HG02678 (cell line): ENCODE measurements at regions not wholly inside any gene's neighbourhood (a gene's known extent, or its start where the extent isn't known, plus 50 kb on each side); places are given as distances from the start of the nearest gene placed in this dataset.

Experiments
- ATAC-seq: cut with Tn5 transposase; IDR thresholded peaks from one replicate; pipeline ENCODE4 v1.9.1; 2021; ENCODE audit warnings: mild to moderate bottlenecking, moderate library complexity; ENCODE audit not compliant: unreplicated experiment

GRCh38 chr6:113170454-113170853 is 686.7 kb upstream of the MARCKS start:
- no peak for ATAC-seq

- ATAC-seq: no peak
Observed at GRCh38 chr6:113171882-113172281, 685.3 kb upstream of the MARCKS start.

- ATAC-seq: no peak
Observed at GRCh38 chr6:113172531-113172966, 684.6 kb upstream of the MARCKS start.

GRCh38 chr6:113178349-113178748 is 678.8 kb upstream of the MARCKS start:
- ATAC-seq: no peak

GRCh38 chr6:113181164-113181563 is 676.0 kb upstream of the MARCKS start:
- no peak for ATAC-seq

GRCh38 chr6:113182370-113183141 is 674.6 kb upstream of the MARCKS start:
- no peak for ATAC-seq

- no peak for ATAC-seq
Observed at GRCh38 chr6:113184291-113184690, 672.9 kb upstream of the MARCKS start.

GRCh38 chr6:113184736-113185135 is 672.4 kb upstream of the MARCKS start:
- no peak for ATAC-seq

GRCh38 chr6:113185299-113185698 is 671.8 kb upstream of the MARCKS start:
- no peak for ATAC-seq

GRCh38 chr6:113187661-113188060 is 669.5 kb upstream of the MARCKS start:
- ATAC-seq: no peak

- ATAC-seq: no peak
Observed at GRCh38 chr6:113188962-113189361, 668.2 kb upstream of the MARCKS start.

- ATAC-seq: no peak
Observed at GRCh38 chr6:113190170-113190569, 667.0 kb upstream of the MARCKS start.

GRCh38 chr6:113194090-113194489 is 663.1 kb upstream of the MARCKS start:
- ATAC-seq: no peak

GRCh38 chr6:113202852-113203714 is 654.1 kb upstream of the MARCKS start:
- ATAC-seq: no peak

GRCh38 chr6:113203715-113204110 is 653.4 kb upstream of the MARCKS start:
- ATAC-seq: no peak

- ATAC-seq: no peak
Observed at GRCh38 chr6:113205553-113205952, 651.6 kb upstream of the MARCKS start.

- no peak for ATAC-seq
Observed at GRCh38 chr6:113208726-113209125, 648.4 kb upstream of the MARCKS start.

GRCh38 chr6:113209315-113209714 is 647.8 kb upstream of the MARCKS start:
- ATAC-seq: no peak

- ATAC-seq: no peak
Observed at GRCh38 chr6:113211170-113211569, 646.0 kb upstream of the MARCKS start.

- ATAC-seq: no peak
Observed at GRCh38 chr6:113219783-113220182, 637.4 kb upstream of the MARCKS start.

GRCh38 chr6:113220832-113221231 is 636.3 kb upstream of the MARCKS start:
- no peak for ATAC-seq

GRCh38 chr6:113221850-113222249 is 635.3 kb upstream of the MARCKS start:
- ATAC-seq: no peak
